Ovary (tissue), 7 donors: ENCODE measurements at regions not wholly inside any gene's neighbourhood (a gene's known extent, or its start where the extent isn't known, plus 50 kb on each side); places are given as distances from the start of the nearest gene placed in this dataset.

ENCODE experiments used
- DNase-seq, 5 donors: peaks; one replicate each; pipeline ENCODE4 v3.0.0-alpha.2; 2019 to 2020
- H3K27ac ChIP-seq, 2 donors: fragments of 200-600 bp; one replicate each; pipeline versions ENCODE4 v1.5.1 to v1.8.0; 2019 to 2022
- H3K27me3 ChIP-seq: fragments of 200-600 bp; one replicate; pipeline ENCODE4 v1.8.0; 2022
- H3K36me3 ChIP-seq: fragments of 200-600 bp; sonication (generic); one replicate; pipeline ENCODE4 v1.5.1; 2019
- H3K4me1 ChIP-seq: one replicate; pipeline ENCODE4 v1.8.1; 2013; ENCODE audit warnings: mild to moderate bottlenecking, moderate library complexity; ENCODE audit not compliant: insufficient read depth
- H3K4me3 ChIP-seq: fragments of 200-600 bp; sonication (generic); one replicate; pipeline ENCODE4 v1.5.1; 2017
- H3K9me3 ChIP-seq, 2 donors: fragments of 200-600 bp in 1 of 2; sonication (generic) in 1 of 2; one replicate each; pipeline versions ENCODE4 v1.5.1 to v1.8.1; 2013 to 2019; ENCODE audit warnings: mild to moderate bottlenecking in 1 of 2, moderate library complexity in 1 of 2
- CTCF ChIP-seq, 3 donors: fragments of 450-650 bp in 2 of 3; fragments of 200-600 bp in 1 of 3; IDR thresholded peaks; one replicate each; pipeline versions ENCODE4 v1.5.1 to v1.8.0; 2016 to 2022; ENCODE audit warnings: antibody characterized with exemption in 3 of 3, mild to moderate bottlenecking in 1 of 3
- EP300 ChIP-seq: sonication (generic); formaldehyde crosslinking; IDR thresholded peaks from one replicate; pipeline ENCODE4 v1.6.1; 2017; ENCODE audit warnings: antibody characterized with exemption
- POLR2A ChIP-seq: fragments of 450-650 bp; IDR thresholded peaks from one replicate; pipeline ENCODE4 v1.6.1; 2017; ENCODE audit warnings: antibody characterized with exemption, mild to moderate bottlenecking, moderate library complexity
- WGBS, 3 donors: extraction: QIAGEN DNeasy Blood & Tissue Kit in 1 of 3; methylation state at CpG; one replicate each; pipeline versions ENCODE4 v1.1.5 to v1.1.7; 2013 to 2017; 5-methylcytosine and 5-hydroxymethylcytosine counted together
- intact Hi-C, 4 donors: fragments of 100-400 bp; cut with DNase I; formaldehyde crosslinking; loops; one replicate each; pipeline versions ENCODE4 v1.11.0 to v1.15.1; 2022 to 2023
- donor health status: DM: no; HTN: no; CAD: no; lungs with moderate emphysema.
- donor health status: DM: no; HTN: no; CAD: no.
- donor health status: Bipolar disorder and iron deficiency.
- donor health status: DM: no; HTN: no; CAD: no.
- donor health status: DM: yes; HTN: yes; CAD: no.

GRCh38 chr1:34320053-34320669, 143.5 kb downstream of the C1orf94 start:
- Histone ChIP-seq H3K4me1 (no peaks in the 10 kb centered on the region), H3K9me3 (no peaks in the 10 kb centered on the region), H3K4me3 (no peak overlapping the region), H3K27ac (no peak overlapping the region), H3K36me3 (no peaks in the 10 kb centered on the region), H3K27me3 (no peaks in the 10 kb centered on the region)
- TF ChIP-seq EP300 (no peak), POLR2A (no peak), CTCF (IDR thresholded peaks at IDR 0.05) (no peak)
- no peak for DNase-seq
- intact Hi-C loops = no loop called here
- whole genome bisulfite sequencing, 3 donors = 63 to 78% (median 75%) methylated on average over 1 of the region's 1 CpG

GRCh38 chr1:34322969-34323368, 146.3 kb downstream of the C1orf94 start:
- no peak overlapping the region for H3K27ac ChIP-seq
- no peaks in the 10 kb centered on the region for H3K9me3 ChIP-seq
- no peaks in the 10 kb centered on the region for H3K27me3 ChIP-seq
- intact Hi-C loops = no loop called here
- H3K4me3 ChIP-seq = no peak overlapping the region
- H3K4me1 ChIP-seq = no peaks in the 10 kb centered on the region
- H3K36me3 ChIP-seq = no peaks in the 10 kb centered on the region
- TF ChIP-seq CTCF (IDR thresholded peaks at IDR 0.05) = no peak
- no peak for TF ChIP-seq POLR2A
- no peak for TF ChIP-seq EP300
- DNase-seq = no peak
- WGBS, 3 donors = 53 to 77% (median 72%) methylated on average over 3 of the region's 3 CpGs

GRCh38 chr1:34324879-34325440, 148.3 kb downstream of the C1orf94 start:
- H3K36me3 ChIP-seq = no peaks in the 10 kb centered on the region
- H3K4me3 ChIP-seq = no peak overlapping the region
- no peaks in the 10 kb centered on the region for H3K4me1 ChIP-seq
- intact Hi-C loops = no loop called here
- 74 to 76% (median 75%) methylated on average over 10 of the region's 10 CpGs for WGBS, 3 donors
- TF ChIP-seq EP300 (no peak), POLR2A (no peak), CTCF (IDR thresholded peaks at IDR 0.05) (no peak)
- no peaks in the 10 kb centered on the region for H3K9me3 ChIP-seq
- no peak overlapping the region for H3K27ac ChIP-seq
- DNase-seq = no peak
- no peaks in the 10 kb centered on the region for H3K27me3 ChIP-seq

- Histone ChIP-seq H3K4me1 (no peaks in the 10 kb centered on the region), H3K27ac (no peak overlapping the region), H3K36me3 (no peaks in the 10 kb centered on the region), H3K4me3 (no peak overlapping the region), H3K27me3 (no peaks in the 10 kb centered on the region), H3K9me3 (no peaks in the 10 kb centered on the region)
- WGBS, 3 donors = 12 to 26% (median 24%) methylated on average over 8 of the region's 8 CpGs
- intact Hi-C loops = no loop called here
- TF ChIP-seq CTCF (IDR thresholded peaks at IDR 0.05) (no peak), EP300 (no peak), POLR2A (no peak)
- no peak for DNase-seq
Measured at GRCh38 chr1:34328281-34328799, 151.6 kb downstream of the C1orf94 start.
